H1 (cell line): ENCODE measurements at regions not wholly inside any gene's neighbourhood (a gene's known extent, or its start where the extent isn't known, plus 50 kb on each side); places are given as distances from the start of the nearest gene placed in this dataset.

Experiments
- CTCF ChIA-PET: fragments of 300-600 bp; sonication (Branson Sonifier 250); formaldehyde crosslinking; loops from one replicate; lab custom pipeline; 2021; ENCODE audit not compliant: partially characterized antibody; lab: Charles Lee
- POLR2A ChIA-PET: fragments of 300-600 bp; sonication (Branson Sonifier 250); formaldehyde crosslinking; loops from one replicate; lab custom pipeline; 2021; ENCODE audit warnings: inconsistent platforms; ENCODE audit not compliant: partially characterized antibody; lab: Charles Lee
- DNase-seq, 2 experiments: peaks; one replicate each; pipeline versions ENCODE4 v3.0.0 to v3.0.0-alpha.2; 2010 to 2022; ENCODE audit warnings: low spot score in 2 of 2, low read depth in 1 of 2, mixed read lengths in 1 of 2
- FAIRE-seq: peaks from 2 replicates; lab custom pipeline; 2011; peaks lifted over from hg19 to GRCh38; lab: Jason Lieb, UNC
- H2AFZ ChIP-seq: 2 replicates; pipeline ENCODE4 v1.8.1; 2012; ENCODE audit warnings: low read length, inconsistent platforms
- H2AK5ac ChIP-seq: 2 replicates; pipeline ENCODE4 v1.6.1; 2013; ENCODE audit warnings: low read depth, low read length
- H2BK120ac ChIP-seq: replicated peaks from 2 replicates; pipeline ENCODE3; 2013; ENCODE audit warnings: low read depth, low read length, inconsistent platforms
- H2BK12ac ChIP-seq: 2 replicates; pipeline ENCODE4 v1.6.1; 2013; ENCODE audit warnings: low read depth, low read length
- H2BK15ac ChIP-seq: 2 replicates; pipeline ENCODE4 v1.6.1; 2013; ENCODE audit warnings: low read length
- H2BK20ac ChIP-seq: 2 replicates; pipeline ENCODE4 v1.6.1; 2013; ENCODE audit warnings: low read length
- H2BK5ac ChIP-seq: 2 replicates; pipeline ENCODE4 v1.6.1; 2013; ENCODE audit warnings: low read depth, low read length
- H3K14ac ChIP-seq: 2 replicates; pipeline ENCODE4 v1.6.1; 2013; ENCODE audit warnings: inconsistent platforms; ENCODE audit not compliant: insufficient read length
- H3K18ac ChIP-seq: 2 replicates; pipeline ENCODE4 v1.6.1; 2013; ENCODE audit warnings: low read length; ENCODE audit errors: extremely low read depth
- H3K23ac ChIP-seq: 2 replicates; pipeline ENCODE4 v1.6.1; 2013; ENCODE audit warnings: inconsistent platforms; ENCODE audit not compliant: insufficient read length
- H3K23me2 ChIP-seq: 2 replicates; pipeline ENCODE4 v1.6.1; 2013; ENCODE audit warnings: low read depth, low read length
- H3K27ac ChIP-seq: 2 replicates; pipeline ENCODE4 v1.6.1; 2011; ENCODE audit warnings: low read depth, low read length, inconsistent platforms
- H3K27me3 ChIP-seq, 4 experiments: replicated peaks in 1 of 4; 1 replicate in 1 of 4; 2 replicates in 3 of 4; pipeline versions ENCODE4 v1.6.1 to v1.8.1; 2011 to 2013; ENCODE audit warnings: low read length in 3 of 4, mild to moderate bottlenecking in 3 of 4, inconsistent platforms in 2 of 4, mixed read lengths in 2 of 4, moderate library complexity in 1 of 4; ENCODE audit not compliant: control insufficient read depth in 3 of 4, insufficient read depth in 3 of 4; ENCODE audit errors: extremely low read depth in 1 of 4
- H3K36me3 ChIP-seq, 4 experiments: 2 replicates each; pipeline versions ENCODE4 v1.6.1 to v1.8.1; 2011 to 2013; ENCODE audit warnings: mild to moderate bottlenecking in 4 of 4, low read length in 3 of 4, moderate library complexity in 2 of 4, control low read depth in 1 of 4, inconsistent platforms in 1 of 4; ENCODE audit not compliant: insufficient read depth in 4 of 4, control insufficient read depth in 2 of 4
- H3K4ac ChIP-seq: replicated peaks from 2 replicates; pipeline ENCODE3; 2013; ENCODE audit warnings: low read length, low read depth, mixed read lengths, inconsistent platforms; ENCODE audit not compliant: insufficient read length
- H3K4me1 ChIP-seq, 4 experiments: replicated peaks in 1 of 4; 1 replicate in 1 of 4; 2 replicates in 3 of 4; pipeline versions ENCODE4 v1.6.1 to v1.8.1; 2011 to 2013; ENCODE audit warnings: low read length in 3 of 4, inconsistent platforms in 2 of 4, mixed read lengths in 1 of 4; ENCODE audit not compliant: insufficient read depth in 4 of 4, control insufficient read depth in 3 of 4
- H3K4me2 ChIP-seq, 2 experiments: 2 replicates each; pipeline versions ENCODE4 v1.6.1 to v1.8.1; 2011 to 2013; ENCODE audit warnings: low read depth in 2 of 2, low read length in 2 of 2, control low read depth in 1 of 2, inconsistent platforms in 1 of 2, mild to moderate bottlenecking in 1 of 2; ENCODE audit not compliant: insufficient read depth in 1 of 2
- H3K4me3 ChIP-seq, 4 experiments: fragments of 200-600, 300-600 bp in 1 of 4; sonication (generic), shearing (Covaris generic), sonication (Bioruptor Twin) in 1 of 4; 2 replicates each; pipeline versions ENCODE4 v1.5.1 to v1.8.1; 2011 to 2016; ENCODE audit warnings: low read length in 4 of 4, low read depth in 3 of 4, control low read depth in 2 of 4, inconsistent platforms in 2 of 4, mild to moderate bottlenecking in 2 of 4, mixed read lengths in 1 of 4, moderate library complexity in 1 of 4; ENCODE audit not compliant: insufficient read depth in 2 of 4; ENCODE audit errors: extremely low read depth in 1 of 4
- H3K56ac ChIP-seq: replicated peaks from 2 replicates; pipeline ENCODE3; 2013; ENCODE audit warnings: low read depth, mild to moderate bottlenecking, mixed read lengths, low read length, inconsistent platforms; ENCODE audit not compliant: insufficient read length
- H3K79me1 ChIP-seq: 2 replicates; pipeline ENCODE4 v1.6.1; 2013; ENCODE audit warnings: low read depth, low read length, control low read depth
- H3K79me2 ChIP-seq, 2 experiments: 2 replicates each; pipeline versions ENCODE4 v1.6.1 to v1.8.1; 2012 to 2013; ENCODE audit warnings: low read length in 2 of 2, mild to moderate bottlenecking in 2 of 2, inconsistent platforms in 1 of 2; ENCODE audit not compliant: insufficient read depth in 2 of 2, control insufficient read depth in 1 of 2
- H3K9ac ChIP-seq, 4 experiments: replicated peaks in 1 of 4; 1 replicate in 1 of 4; 2 replicates in 3 of 4; pipeline versions ENCODE4 v1.6.1 to v1.8.1; 2011 to 2013; ENCODE audit warnings: low read depth in 3 of 4, low read length in 3 of 4, control low read depth in 2 of 4, mild to moderate bottlenecking in 2 of 4, moderate library complexity in 2 of 4, inconsistent platforms in 1 of 4; ENCODE audit errors: extremely low read depth in 1 of 4
- H3K9me3 ChIP-seq, 2 experiments: 2 replicates each; pipeline versions ENCODE4 v1.6.1 to v1.8.1; 2012 to 2013; ENCODE audit warnings: mild to moderate bottlenecking in 2 of 2, moderate library complexity in 2 of 2, control low read depth in 1 of 2, inconsistent platforms in 1 of 2, low read depth in 1 of 2, low read length in 1 of 2, mixed read lengths in 1 of 2; ENCODE audit not compliant: insufficient read depth in 2 of 2
- H4K20me1 ChIP-seq, 2 experiments: replicated peaks in 1 of 2; 2 replicates each; pipeline versions ENCODE3 to v1.8.1; 2011 to 2013; ENCODE audit warnings: inconsistent platforms in 2 of 2, low read length in 2 of 2, mild to moderate bottlenecking in 1 of 2; ENCODE audit not compliant: insufficient read depth in 2 of 2, control insufficient read depth in 1 of 2
- H4K5ac ChIP-seq: 2 replicates; pipeline ENCODE4 v1.6.1; 2013; ENCODE audit warnings: low read length, low read depth, mixed read lengths, inconsistent platforms; ENCODE audit not compliant: insufficient read length
- H4K8ac ChIP-seq: 2 replicates; pipeline ENCODE4 v1.8.0; 2013; ENCODE audit warnings: mild to moderate bottlenecking, moderate library complexity, low read length, inconsistent platforms; ENCODE audit not compliant: insufficient read depth; ENCODE audit errors: extremely low read depth
- H4K91ac ChIP-seq: replicated peaks from 2 replicates; pipeline ENCODE3; 2013; ENCODE audit warnings: low read length, mixed read lengths, inconsistent platforms; ENCODE audit not compliant: insufficient read length
- ASH2L ChIP-seq: fragments of 200-600, 300-600 bp; sonication (generic); IDR thresholded peaks from one replicate; pipeline ENCODE4 v1.7.1; 2017; ENCODE audit warnings: low read length
- CHD2 ChIP-seq: IDR thresholded peaks from 2 replicates; pipeline ENCODE4 v1.6.1; 2012; ENCODE audit warnings: low read length, improper control_type of control experiment
- CTBP2 ChIP-seq: IDR thresholded peaks from 2 replicates; pipeline ENCODE4 v1.7.0; 2011; ENCODE audit warnings: borderline replicate concordance, mild to moderate bottlenecking, moderate library complexity, mixed read lengths, low read length; ENCODE audit not compliant: insufficient read depth, insufficient read length
- SIN3A ChIP-seq, 2 experiments: IDR thresholded peaks in 1 of 2; conservative IDR thresholded peaks in 1 of 2; 2 replicates each; pipeline ENCODE4 v1.6.1; 2011 to 2012; ENCODE audit warnings: low read length in 2 of 2, improper control_type of control experiment in 1 of 2, low read depth in 1 of 2, mild to moderate bottlenecking in 1 of 2
- TAF1 ChIP-seq: IDR thresholded peaks from 2 replicates; pipeline ENCODE4 v1.6.1; 2011; ENCODE audit warnings: mild to moderate bottlenecking, low read depth, low read length
- TCF12 ChIP-seq: IDR thresholded peaks from 2 replicates; pipeline ENCODE4 v1.6.1; 2011; ENCODE audit warnings: low read depth, mild to moderate bottlenecking, low read length
- WGBS, 2 experiments: shearing (Covaris generic) in 1 of 2; methylation state at CpG; one replicate each; pipeline versions ENCODE4 v1.1.6 to v1.1.7; 2013 to 2015; ENCODE audit warnings: low lambda C conversion rate in 2 of 2, mixed read lengths in 2 of 2, inconsistent platforms in 1 of 2, low coverage in 1 of 2, missing lambda C conversion rate in 1 of 2; ENCODE audit not compliant: insufficient replicate concordance in 2 of 2, insufficient coverage in 1 of 2, insufficient read length in 1 of 2; ENCODE audit errors: extremely low coverage in 1 of 2, missing lambda C conversion rate in 1 of 2; 5-methylcytosine and 5-hydroxymethylcytosine counted together

DNA sequence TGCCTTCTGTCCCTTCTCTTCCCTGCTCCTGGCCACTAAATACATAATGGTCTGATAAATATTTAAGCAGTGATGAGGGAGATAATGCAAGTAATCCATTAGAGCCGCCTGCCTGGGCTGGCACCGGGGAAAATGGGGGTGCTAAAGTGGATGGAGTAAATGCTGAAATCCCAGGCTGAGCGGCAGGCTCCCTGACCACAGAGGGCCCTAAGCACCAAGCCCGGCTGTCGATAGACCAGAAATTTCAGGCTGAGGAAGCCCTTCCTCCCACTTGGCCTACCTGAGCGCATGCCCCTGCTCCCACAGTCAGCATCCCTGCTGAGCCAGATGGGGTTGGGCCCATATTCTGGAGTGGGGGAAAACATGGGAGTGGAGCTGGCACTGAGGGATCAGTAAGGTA, 197.5 kb upstream of the SKOR2 start:
- Histone ChIP-seq H2AFZ (no peak overlapping the region), H3K9me3 (peaks cover 8 to 14% of the 10 kb centered on the region in 2 experiments), H4K20me1 (no peaks in the 10 kb centered on the region), H3K36me3 (peaks cover 0 to 3% (median 0%) of the 10 kb centered on the region in 4 experiments; a peak in 1 of 8 replicates), H3K14ac (no peak overlapping the region), H3K9ac (no peak overlapping the region), H3K4me3 (no peak overlapping the region), H4K8ac (no peak overlapping the region), H2BK12ac (no peak overlapping the region), H2BK120ac (no peak overlapping the region), H3K56ac (no peak overlapping the region), H3K4me1 (no peaks in the 10 kb centered on the region), H3K18ac (no peak overlapping the region), H4K91ac (no peak overlapping the region), H3K27ac (no peak overlapping the region), H2AK5ac (no peak overlapping the region), H3K23me2 (no peaks in the 10 kb centered on the region), H3K79me2 (no peaks in the 10 kb centered on the region), H3K4me2 (no peak overlapping the region), H2BK20ac (no peak overlapping the region), H2BK5ac (no peak overlapping the region), H4K5ac (no peak overlapping the region), H3K27me3 (no peaks in the 10 kb centered on the region), H2BK15ac (no peak overlapping the region), H3K79me1 (no peaks in the 10 kb centered on the region), H3K23ac (no peak overlapping the region), H3K4ac (no peak overlapping the region)
- FAIRE-seq (no peak), DNase-seq (no peak)
- CTCF ChIA-PET, result interaction anchor here (1.1 kb wide), 1 partner anchor 306 kb away, joined by 3 read pairs; no protein-coding TSS in a partner anchor
- POLR2A ChIA-PET, result no interaction called here
- 82% methylated on average over 6 of the region's 6 CpGs; no CpG with 5 or more reads in 1 of the 2 experiments for WGBS, 2 experiments
- TF ChIP-seq TCF12 (no peak), SIN3A (conservative IDR thresholded peaks at IDR 0.05 in 1 of 2, IDR thresholded peaks at IDR 0.05 in 1 of 2; ENCODE audit: low read depth in 1 of 2, low read length in 2 of 2) (no peak), ASH2L (no peak), TAF1 (no peak), CHD2 (no peak), CTBP2 (no peak)
